Bronchial epithelial cell (primary cell): ENCODE measurements at regions not wholly inside any gene's neighbourhood (a gene's known extent, or its start where the extent isn't known, plus 50 kb on each side); places are given as distances from the start of the nearest gene placed in this dataset.

ENCODE experiments used
- DNase-seq: peaks from one replicate; pipeline ENCODE4 v3.0.0-alpha.2; 2010; ENCODE audit warnings: low read depth
- FAIRE-seq: peaks from 2 replicates; lab custom pipeline; 2011; peaks lifted over from hg19 to GRCh38; lab: Jason Lieb, UNC
- H3K27me3 ChIP-seq: 2 replicates; pipeline ENCODE4 v1.5.1; 2011; ENCODE audit warnings: low read length; ENCODE audit not compliant: control insufficient read depth, insufficient read depth
- H3K36me3 ChIP-seq: 2 replicates; pipeline ENCODE4 v1.5.1; 2011; ENCODE audit warnings: low read length; ENCODE audit not compliant: control insufficient read depth, insufficient read depth
- H3K4me3 ChIP-seq: 2 replicates; pipeline ENCODE4 v1.5.1; 2011; ENCODE audit warnings: mild to moderate bottlenecking, low read depth, low read length, control low read depth
- TF ChIP-seq, protein P1 (sequence below): IDR thresholded peaks from 2 replicates; pipeline ENCODE4 v1.5.1; 2011; ENCODE audit warnings: mild to moderate bottlenecking, moderate library complexity, low read length, control low read depth, inconsistent platforms; ENCODE audit not compliant: insufficient read depth, severe bottlenecking

DNA sequence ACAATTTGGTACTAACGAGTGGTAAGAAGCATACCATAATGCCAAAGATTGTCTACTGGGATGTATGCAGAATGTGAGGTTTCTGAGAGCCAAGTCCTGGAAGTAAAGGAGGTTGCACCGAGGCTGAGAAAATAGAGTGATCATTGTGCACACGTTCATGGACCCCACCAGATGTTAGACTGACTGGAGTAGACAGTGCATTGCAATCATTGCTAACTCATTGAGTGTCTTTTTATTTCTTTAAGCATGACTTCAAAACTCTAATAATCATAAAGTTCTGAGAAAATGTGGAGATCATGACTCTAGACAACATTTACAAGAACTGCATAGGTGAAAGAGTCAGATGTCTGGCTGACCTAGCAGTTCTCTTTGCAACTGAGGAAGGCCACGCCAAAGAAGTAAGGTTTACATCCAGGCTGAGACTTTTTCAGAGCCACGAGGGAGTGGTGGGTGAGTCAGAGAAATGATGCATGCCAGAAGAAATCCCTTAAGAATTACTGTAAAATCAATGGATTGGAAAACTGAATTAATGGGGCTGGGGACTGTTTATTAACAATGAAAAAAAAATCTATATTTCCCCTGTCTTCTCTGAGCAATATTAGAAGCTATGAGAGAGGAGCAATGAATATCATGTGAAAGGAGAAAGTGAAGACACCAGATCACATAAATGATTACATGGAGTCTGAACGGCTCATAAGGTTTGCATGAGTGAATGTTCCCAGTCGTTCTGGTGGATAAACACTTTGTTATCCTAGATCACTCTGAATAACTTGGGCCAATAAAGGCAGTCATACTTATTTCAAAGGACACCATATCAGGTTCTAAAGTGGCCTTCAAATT is 76.0 kb upstream of the SLC25A26 start:
- peaks cover 1% of the 10 kb centered on the region for H3K27me3 ChIP-seq
- TF ChIP-seq, protein P1, sequence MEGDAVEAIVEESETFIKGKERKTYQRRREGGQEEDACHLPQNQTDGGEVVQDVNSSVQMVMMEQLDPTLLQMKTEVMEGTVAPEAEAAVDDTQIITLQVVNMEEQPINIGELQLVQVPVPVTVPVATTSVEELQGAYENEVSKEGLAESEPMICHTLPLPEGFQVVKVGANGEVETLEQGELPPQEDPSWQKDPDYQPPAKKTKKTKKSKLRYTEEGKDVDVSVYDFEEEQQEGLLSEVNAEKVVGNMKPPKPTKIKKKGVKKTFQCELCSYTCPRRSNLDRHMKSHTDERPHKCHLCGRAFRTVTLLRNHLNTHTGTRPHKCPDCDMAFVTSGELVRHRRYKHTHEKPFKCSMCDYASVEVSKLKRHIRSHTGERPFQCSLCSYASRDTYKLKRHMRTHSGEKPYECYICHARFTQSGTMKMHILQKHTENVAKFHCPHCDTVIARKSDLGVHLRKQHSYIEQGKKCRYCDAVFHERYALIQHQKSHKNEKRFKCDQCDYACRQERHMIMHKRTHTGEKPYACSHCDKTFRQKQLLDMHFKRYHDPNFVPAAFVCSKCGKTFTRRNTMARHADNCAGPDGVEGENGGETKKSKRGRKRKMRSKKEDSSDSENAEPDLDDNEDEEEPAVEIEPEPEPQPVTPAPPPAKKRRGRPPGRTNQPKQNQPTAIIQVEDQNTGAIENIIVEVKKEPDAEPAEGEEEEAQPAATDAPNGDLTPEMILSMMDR: no peak
- FAIRE-seq (peak; percentile 52), DNase-seq (peak; percentile 51)
- H3K36me3 ChIP-seq: no peaks in the 10 kb centered on the region
- H3K4me3 ChIP-seq: no peak overlapping the region

DNA sequence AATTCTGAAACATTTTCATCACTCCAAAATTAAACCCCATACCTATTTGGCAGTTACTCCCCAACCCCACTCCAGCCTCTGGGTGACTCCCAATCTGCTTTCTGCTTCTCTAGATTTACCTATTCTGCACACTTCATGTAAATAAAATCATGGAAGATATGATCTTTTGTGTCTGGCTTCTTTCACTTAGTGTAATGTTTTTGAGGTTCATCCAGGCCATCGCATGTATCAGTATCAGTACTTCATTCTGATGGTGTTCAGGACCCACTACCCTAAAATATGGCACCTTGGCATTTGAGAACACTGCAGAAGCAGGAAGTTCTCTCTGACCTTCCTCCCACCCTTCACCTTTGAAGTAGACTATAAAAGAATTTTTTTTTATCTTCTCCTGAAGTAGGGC is 78.7 kb upstream of the SLC25A26 start:
- TF ChIP-seq, protein P1: no peak
- no peak for DNase-seq
- no peak for FAIRE-seq
- Histone ChIP-seq H3K4me3 (no peak overlapping the region), H3K27me3 (no peaks in the 10 kb centered on the region), H3K36me3 (no peaks in the 10 kb centered on the region)

GRCh38 chr3:66140743-66141372 is 79.9 kb upstream of the SLC25A26 start:
- DNase-seq: no peak
- TF ChIP-seq, protein P1: no peak
- FAIRE-seq: no peak
- H3K4me3 ChIP-seq: no peak overlapping the region
- no peaks in the 10 kb centered on the region for H3K36me3 ChIP-seq
- H3K27me3 ChIP-seq: no peaks in the 10 kb centered on the region

- no peak overlapping the region for H3K4me3 ChIP-seq
- TF ChIP-seq, protein P1: no peak
- DNase-seq (no peak), FAIRE-seq (no peak)
- H3K36me3 ChIP-seq: no peaks in the 10 kb centered on the region
- no peaks in the 10 kb centered on the region for H3K27me3 ChIP-seq
These were observed 80.7 kb upstream of the SLC25A26 start for GRCh38 chr3:66140106-66140505.

- Histone ChIP-seq H3K4me3 (no peak overlapping the region), H3K36me3 (no peaks in the 10 kb centered on the region), H3K27me3 (no peaks in the 10 kb centered on the region)
- FAIRE-seq (no peak), DNase-seq (no peak)
- TF ChIP-seq, protein P1: no peak
These were observed 81.4 kb upstream of the SLC25A26 start for GRCh38 chr3:66139415-66139814.
